NOMO-1 treated with DMSO at 0.1 percent for 48 hours (cell line): ENCODE measurements at regions not wholly inside any gene's neighbourhood (a gene's known extent, or its start where the extent isn't known, plus 50 kb on each side); places are given as distances from the start of the nearest gene placed in this dataset.

ENCODE experiments used
- DNase-seq: peaks from one replicate; lab custom pipeline; 2025; ENCODE audit not compliant: unreplicated experiment; lab: John Stamatoyannopoulos, UW

- DNase-seq: no peak
Measured at GRCh38 chr6:98514073-98514720, 320.2 kb upstream of the POU3F2 start.

- DNase-seq: no peak
Measured at GRCh38 chr6:98514796-98515195, 319.6 kb upstream of the POU3F2 start.

GRCh38 chr6:98516206-98516605, 318.2 kb upstream of the POU3F2 start:
- no peak for DNase-seq

- DNase-seq: no peak
Measured at GRCh38 chr6:98516866-98517265, 317.5 kb upstream of the POU3F2 start.

GRCh38 chr6:98525860-98526259, 308.5 kb upstream of the POU3F2 start:
- no peak for DNase-seq

- no peak for DNase-seq
Measured at GRCh38 chr6:98526465-98526864, 307.9 kb upstream of the POU3F2 start.

GRCh38 chr6:98529364-98529763, 305.0 kb upstream of the POU3F2 start:
- DNase-seq: no peak

- no peak for DNase-seq
Measured at GRCh38 chr6:98530732-98531131, 303.6 kb upstream of the POU3F2 start.

GRCh38 chr6:98532004-98532403, 302.4 kb upstream of the POU3F2 start:
- no peak for DNase-seq

GRCh38 chr6:98539741-98540140, 294.6 kb upstream of the POU3F2 start:
- no peak for DNase-seq

- DNase-seq: no peak
Measured at GRCh38 chr6:98546376-98546775, 288.0 kb upstream of the POU3F2 start.

- DNase-seq: no peak
Measured at GRCh38 chr6:98547151-98547550, 287.2 kb upstream of the POU3F2 start.

GRCh38 chr6:98547634-98548033, 286.7 kb upstream of the POU3F2 start:
- no peak for DNase-seq

GRCh38 chr6:98548301-98548700, 286.1 kb upstream of the POU3F2 start:
- DNase-seq: no peak

- DNase-seq: no peak
Measured at GRCh38 chr6:98560418-98560817, 274.0 kb upstream of the POU3F2 start.

GRCh38 chr6:98560841-98561240, 273.5 kb upstream of the POU3F2 start:
- no peak for DNase-seq

GRCh38 chr6:98566126-98566525, 268.2 kb upstream of the POU3F2 start:
- DNase-seq: no peak

- DNase-seq: no peak
Measured at GRCh38 chr6:98572579-98572978, 261.8 kb upstream of the POU3F2 start.

- DNase-seq: no peak
Measured at GRCh38 chr6:98574984-98575383, 259.4 kb upstream of the POU3F2 start.

- DNase-seq: no peak
Measured at GRCh38 chr6:98576791-98577190, 257.6 kb upstream of the POU3F2 start.

- no peak for DNase-seq
Measured at GRCh38 chr6:98578016-98578415, 256.4 kb upstream of the POU3F2 start.

GRCh38 chr6:98579079-98579478, 255.3 kb upstream of the POU3F2 start:
- DNase-seq: no peak

GRCh38 chr6:98579941-98580340, 254.4 kb upstream of the POU3F2 start:
- DNase-seq: no peak
